ENCODE measurements at regions not wholly inside any gene's neighbourhood (a gene's known extent, or its start where the extent isn't known, plus 50 kb on each side); places are given as distances from the start of the nearest gene placed in this dataset.

DNA sequence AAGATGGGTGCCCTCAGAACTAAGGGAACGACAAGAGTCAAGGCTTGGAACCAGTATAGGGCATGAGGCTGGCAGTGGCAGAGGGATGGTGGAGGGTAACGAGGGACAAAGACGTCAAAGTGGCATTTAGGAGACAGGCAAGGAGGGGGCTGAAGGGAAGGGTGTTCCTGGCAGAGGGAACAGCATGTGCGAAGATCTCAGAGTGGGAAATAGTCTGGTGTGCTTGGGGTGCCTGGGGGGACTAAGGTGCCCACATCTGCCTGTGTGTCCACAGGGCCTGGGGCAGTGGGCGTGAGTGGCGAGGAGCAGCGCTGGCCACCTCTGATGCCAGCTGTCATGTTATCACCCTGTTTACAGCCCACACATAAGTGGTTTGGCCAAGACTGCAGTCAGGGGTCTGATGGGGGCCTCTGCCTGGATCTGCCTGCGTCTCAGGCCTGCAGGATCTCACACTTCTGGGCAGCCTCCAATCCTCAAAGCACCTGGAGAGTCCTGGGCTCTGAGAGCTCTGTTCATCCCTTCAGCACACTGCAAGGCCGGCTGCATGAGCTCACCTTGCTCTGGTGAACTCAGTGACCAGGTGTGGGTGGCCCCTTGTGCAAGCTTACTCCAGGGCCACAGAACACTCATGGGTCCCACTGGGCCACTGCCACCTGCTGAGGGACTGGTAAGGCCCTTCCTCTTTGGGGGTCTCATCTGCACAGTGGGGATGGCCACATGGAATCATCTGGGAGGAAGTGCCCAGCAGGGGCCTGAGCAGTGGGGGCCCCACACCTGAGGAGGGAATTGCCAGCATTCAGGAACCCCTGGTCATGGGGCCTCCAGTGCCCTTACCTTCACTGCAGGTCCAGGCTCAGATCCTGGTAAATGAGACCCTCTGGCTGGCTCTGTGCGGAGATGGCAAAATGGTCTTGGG lies 89.7 kb upstream of the SHISAL1 start:
- no peaks in the 10 kb centered on the region for H3K36me3 ChIP-seq (ENCODE audit: insufficient read depth, low read length)
- H3K4me2 ChIP-seq (ENCODE audit: insufficient read depth, low read length) = no peak overlapping the region
- no peaks in the 10 kb centered on the region for H3K4me1 ChIP-seq (ENCODE audit: insufficient read depth, low read length)
- H3K9me3 ChIP-seq (ENCODE audit: low read depth, low read length) = no peaks in the 10 kb centered on the region
- TF ChIP-seq, protein P1, sequence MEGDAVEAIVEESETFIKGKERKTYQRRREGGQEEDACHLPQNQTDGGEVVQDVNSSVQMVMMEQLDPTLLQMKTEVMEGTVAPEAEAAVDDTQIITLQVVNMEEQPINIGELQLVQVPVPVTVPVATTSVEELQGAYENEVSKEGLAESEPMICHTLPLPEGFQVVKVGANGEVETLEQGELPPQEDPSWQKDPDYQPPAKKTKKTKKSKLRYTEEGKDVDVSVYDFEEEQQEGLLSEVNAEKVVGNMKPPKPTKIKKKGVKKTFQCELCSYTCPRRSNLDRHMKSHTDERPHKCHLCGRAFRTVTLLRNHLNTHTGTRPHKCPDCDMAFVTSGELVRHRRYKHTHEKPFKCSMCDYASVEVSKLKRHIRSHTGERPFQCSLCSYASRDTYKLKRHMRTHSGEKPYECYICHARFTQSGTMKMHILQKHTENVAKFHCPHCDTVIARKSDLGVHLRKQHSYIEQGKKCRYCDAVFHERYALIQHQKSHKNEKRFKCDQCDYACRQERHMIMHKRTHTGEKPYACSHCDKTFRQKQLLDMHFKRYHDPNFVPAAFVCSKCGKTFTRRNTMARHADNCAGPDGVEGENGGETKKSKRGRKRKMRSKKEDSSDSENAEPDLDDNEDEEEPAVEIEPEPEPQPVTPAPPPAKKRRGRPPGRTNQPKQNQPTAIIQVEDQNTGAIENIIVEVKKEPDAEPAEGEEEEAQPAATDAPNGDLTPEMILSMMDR (IDR thresholded peaks at IDR 0.05; ENCODE audit: extremely low read depth, low read depth, low read length) = no peak
- H4K20me1 ChIP-seq (ENCODE audit: insufficient read depth, low read length) = no peaks in the 10 kb centered on the region
- peak; percentile 66 for DNase-seq (ENCODE audit: insufficient read length, low spot score, missing footprints)
- H2AFZ ChIP-seq (ENCODE audit: low read length) = no peak overlapping the region
- H3K27me3 ChIP-seq (ENCODE audit: insufficient read depth, low read length) = peaks cover 17% of the 10 kb centered on the region
- H3K79me2 ChIP-seq (ENCODE audit: insufficient read depth, low read length) = no peaks in the 10 kb centered on the region
- no peak overlapping the region for H3K4me3 ChIP-seq (ENCODE audit: insufficient read depth, low read length)
- H3K27ac ChIP-seq (ENCODE audit: low read depth, low read length) = no peak overlapping the region

DNA sequence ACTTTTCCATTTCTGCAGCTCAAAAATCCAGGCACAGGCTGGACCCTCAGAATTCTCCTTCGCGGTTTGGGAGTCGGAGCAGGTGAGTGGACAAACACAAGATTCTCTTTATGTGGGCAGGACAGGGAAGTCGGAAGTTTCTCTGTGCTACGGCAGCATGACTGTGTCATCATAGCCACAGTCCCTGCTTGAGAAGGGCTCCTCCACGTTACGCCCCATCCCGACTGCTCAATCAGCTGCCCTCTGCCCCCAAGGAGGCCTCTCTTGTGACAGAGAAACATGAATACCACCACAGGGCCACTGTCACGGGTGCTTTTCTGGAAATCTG lies 89.0 kb upstream of the SHISAL1 start:
- no peaks in the 10 kb centered on the region for H3K36me3 ChIP-seq (ENCODE audit: insufficient read depth, low read length)
- no peak overlapping the region for H3K4me3 ChIP-seq (ENCODE audit: insufficient read depth, low read length)
- DNase-seq (ENCODE audit: insufficient read length, low spot score, missing footprints) = no peak
- no peaks in the 10 kb centered on the region for H3K79me2 ChIP-seq (ENCODE audit: insufficient read depth, low read length)
- no peaks in the 10 kb centered on the region for H3K4me1 ChIP-seq (ENCODE audit: insufficient read depth, low read length)
- H4K20me1 ChIP-seq (ENCODE audit: insufficient read depth, low read length) = no peaks in the 10 kb centered on the region
- H3K27ac ChIP-seq (ENCODE audit: low read depth, low read length) = no peak overlapping the region
- no peaks in the 10 kb centered on the region for H3K9me3 ChIP-seq (ENCODE audit: low read depth, low read length)
- no peak overlapping the region for H3K4me2 ChIP-seq (ENCODE audit: insufficient read depth, low read length)
- H3K27me3 ChIP-seq (ENCODE audit: insufficient read depth, low read length) = peaks cover 17% of the 10 kb centered on the region
- TF ChIP-seq, protein P1 (IDR thresholded peaks at IDR 0.05; ENCODE audit: extremely low read depth, low read depth, low read length) = no peak
- no peak overlapping the region for H2AFZ ChIP-seq (ENCODE audit: low read length)

DNA sequence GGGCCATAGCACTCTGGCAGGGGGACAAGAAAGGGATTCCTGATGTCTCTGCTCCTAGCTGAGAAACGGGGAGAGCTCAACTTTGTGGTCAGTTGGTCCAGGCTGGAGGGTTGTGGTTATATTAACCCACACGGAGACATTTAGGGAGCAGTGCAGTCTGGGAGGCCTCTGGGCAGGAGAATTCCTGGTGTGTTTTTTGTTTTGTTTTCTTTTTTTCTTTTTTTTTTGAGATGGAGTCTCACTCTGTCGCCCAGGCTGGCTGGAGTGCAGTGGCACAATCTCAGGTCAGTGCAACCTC lies 88.0 kb upstream of the SHISAL1 start:
- H3K36me3 ChIP-seq (ENCODE audit: insufficient read depth, low read length) = no peaks in the 10 kb centered on the region
- H2AFZ ChIP-seq (ENCODE audit: low read length) = no peak overlapping the region
- TF ChIP-seq, protein P1 (IDR thresholded peaks at IDR 0.05; ENCODE audit: extremely low read depth, low read depth, low read length) = no peak
- no peak overlapping the region for H3K4me3 ChIP-seq (ENCODE audit: insufficient read depth, low read length)
- no peaks in the 10 kb centered on the region for H3K9me3 ChIP-seq (ENCODE audit: low read depth, low read length)
- H3K27ac ChIP-seq (ENCODE audit: low read depth, low read length) = no peak overlapping the region
- H3K79me2 ChIP-seq (ENCODE audit: insufficient read depth, low read length) = no peaks in the 10 kb centered on the region
- peaks cover 17% of the 10 kb centered on the region for H3K27me3 ChIP-seq (ENCODE audit: insufficient read depth, low read length)
- H4K20me1 ChIP-seq (ENCODE audit: insufficient read depth, low read length) = no peaks in the 10 kb centered on the region
- peak; percentile 53 for DNase-seq (ENCODE audit: insufficient read length, low spot score, missing footprints)
- H3K4me1 ChIP-seq (ENCODE audit: insufficient read depth, low read length) = no peaks in the 10 kb centered on the region
- H3K4me2 ChIP-seq (ENCODE audit: insufficient read depth, low read length) = no peak overlapping the region

DNA sequence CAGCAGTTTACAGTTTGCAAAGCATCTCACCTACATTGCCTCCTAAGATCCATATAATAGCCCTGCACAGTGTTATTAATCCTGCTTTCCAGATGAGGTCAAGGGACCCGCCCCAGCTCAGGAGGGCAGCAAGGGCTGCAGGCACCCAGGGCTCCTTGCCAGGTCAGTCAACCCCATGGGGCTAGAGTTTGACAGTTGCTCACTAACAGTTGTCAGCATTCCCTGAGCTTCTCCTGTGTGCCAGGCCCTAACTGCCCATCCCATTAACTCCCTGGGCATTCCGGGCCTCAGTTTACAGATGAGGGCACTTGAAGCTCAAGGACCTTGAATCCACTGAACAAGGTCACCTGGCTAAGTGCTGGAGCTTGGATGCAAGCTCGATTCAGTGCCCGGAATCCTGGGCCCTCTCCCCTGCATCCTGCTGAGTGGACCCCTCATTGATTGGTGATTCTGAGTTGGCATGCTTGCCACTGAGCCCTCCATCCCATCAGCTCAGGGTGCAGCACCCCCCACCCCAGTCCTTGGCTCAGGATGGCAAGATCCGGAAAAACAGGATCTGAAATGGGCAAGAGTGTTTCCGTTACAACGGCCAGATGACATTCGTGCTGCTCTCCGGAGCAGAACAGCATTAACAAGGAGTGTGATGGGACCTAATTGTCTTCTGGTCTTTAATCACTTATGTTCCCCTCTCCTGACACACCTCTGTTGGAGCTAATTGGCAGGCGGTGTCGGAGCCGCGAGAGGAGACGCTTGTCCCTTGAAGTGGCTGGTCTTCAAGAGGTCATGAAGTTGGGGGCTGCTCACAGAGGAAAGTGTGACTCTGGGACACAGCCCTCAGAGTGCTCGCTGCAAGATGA lies 87.4 kb upstream of the SHISAL1 start:
- Histone ChIP-seq H4K20me1 (ENCODE audit: insufficient read depth, low read length) (no peaks in the 10 kb centered on the region), H3K9me3 (ENCODE audit: low read depth, low read length) (no peaks in the 10 kb centered on the region), H3K4me3 (ENCODE audit: insufficient read depth, low read length) (no peak overlapping the region), H3K36me3 (ENCODE audit: insufficient read depth, low read length) (no peaks in the 10 kb centered on the region), H2AFZ (ENCODE audit: low read length) (no peak overlapping the region), H3K4me2 (ENCODE audit: insufficient read depth, low read length) (no peak overlapping the region), H3K79me2 (ENCODE audit: insufficient read depth, low read length) (no peaks in the 10 kb centered on the region), H3K27ac (ENCODE audit: low read depth, low read length) (no peak overlapping the region), H3K4me1 (ENCODE audit: insufficient read depth, low read length) (no peaks in the 10 kb centered on the region), H3K27me3 (ENCODE audit: insufficient read depth, low read length) (peaks cover 17% of the 10 kb centered on the region)
- peak; percentile 35 for DNase-seq (ENCODE audit: insufficient read length, low spot score, missing footprints)
- TF ChIP-seq, protein P1 (IDR thresholded peaks at IDR 0.05; ENCODE audit: extremely low read depth, low read depth, low read length) = no peak

Data from osteoblast (primary cell).